HG03139 (cell line): ENCODE measurements at regions not wholly inside any gene's neighbourhood (a gene's known extent, or its start where the extent isn't known, plus 50 kb on each side); places are given as distances from the start of the nearest gene placed in this dataset.

Experiments
- ATAC-seq: cut with Tn5 transposase; IDR thresholded peaks from one replicate; pipeline ENCODE4 v1.9.1; 2021; ENCODE audit not compliant: unreplicated experiment

DNA sequence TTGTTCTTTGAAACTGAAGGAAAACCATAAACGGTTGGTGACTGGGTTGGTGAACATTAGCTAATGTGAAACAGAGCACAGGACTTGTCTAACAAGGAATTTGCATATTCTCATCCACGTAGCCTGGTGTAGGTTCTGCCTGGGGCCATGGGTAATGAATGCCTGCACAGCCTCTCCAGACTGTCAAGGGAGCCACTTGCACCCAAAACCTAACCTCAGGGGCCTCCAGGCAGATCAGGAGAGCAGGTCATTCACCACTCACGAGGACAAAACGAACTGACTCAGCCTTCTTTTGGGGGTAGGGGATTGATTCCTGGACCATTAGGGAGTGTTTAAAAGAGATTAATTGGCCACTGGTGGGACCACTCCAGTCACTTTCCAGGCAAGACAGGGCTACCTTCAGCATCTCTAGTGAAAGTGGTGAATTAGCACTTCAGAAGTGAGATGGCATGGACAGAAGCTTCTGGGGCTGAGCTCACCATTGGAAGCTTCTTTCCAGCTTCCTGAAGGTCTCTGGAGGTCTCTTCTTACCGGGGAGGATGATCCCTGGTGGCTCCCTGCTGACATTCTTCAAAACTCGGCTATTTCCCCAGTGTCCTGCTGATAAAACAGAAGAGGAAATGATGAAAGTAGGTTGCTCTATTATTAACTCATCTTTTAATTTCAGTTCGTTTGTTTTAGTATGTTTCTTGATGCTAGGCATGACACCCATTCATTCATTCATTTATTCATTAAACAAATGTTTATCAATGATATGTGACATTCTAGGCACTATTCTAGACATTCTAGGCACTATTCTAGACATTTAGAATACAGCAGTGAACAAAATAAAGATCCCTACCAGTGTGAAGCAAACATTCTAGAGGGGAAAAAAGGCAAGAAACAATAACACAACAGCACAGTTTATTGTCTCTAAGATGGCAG lies 104.5 kb upstream of the LNX1 start:
- ATAC-seq = peak; percentile 80

GRCh38 chr4:53694666-53695065 lies 103.4 kb upstream of the LNX1 start:
- no peak for ATAC-seq

GRCh38 chr4:53693909-53694308 lies 102.6 kb upstream of the LNX1 start:
- ATAC-seq = no peak

DNA sequence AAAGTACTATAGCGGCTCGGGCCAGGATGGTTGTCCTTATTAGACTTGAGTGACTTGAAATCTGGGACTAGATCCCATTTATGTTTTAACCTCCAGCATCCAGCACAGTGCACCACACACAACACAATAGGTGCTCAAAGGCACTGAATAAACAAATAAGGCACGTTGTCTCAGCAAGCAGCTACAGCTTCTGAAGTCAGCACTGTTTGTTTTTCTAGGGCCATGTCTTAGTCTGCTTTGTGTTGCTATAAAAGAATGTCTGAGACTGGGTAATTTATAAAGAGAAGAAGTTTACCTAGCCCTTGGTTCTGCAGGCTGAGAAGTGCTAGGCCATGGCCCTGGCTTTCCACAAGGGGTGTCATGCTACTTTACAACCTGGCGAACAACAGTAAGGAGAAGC lies 102.1 kb upstream of the LNX1 start:
- ATAC-seq = no peak

GRCh38 chr4:53688186-53688790 lies 97.0 kb upstream of the LNX1 start:
- ATAC-seq = peak; percentile 80

GRCh38 chr4:53686521-53686920 lies 95.2 kb upstream of the LNX1 start:
- ATAC-seq = no peak

DNA sequence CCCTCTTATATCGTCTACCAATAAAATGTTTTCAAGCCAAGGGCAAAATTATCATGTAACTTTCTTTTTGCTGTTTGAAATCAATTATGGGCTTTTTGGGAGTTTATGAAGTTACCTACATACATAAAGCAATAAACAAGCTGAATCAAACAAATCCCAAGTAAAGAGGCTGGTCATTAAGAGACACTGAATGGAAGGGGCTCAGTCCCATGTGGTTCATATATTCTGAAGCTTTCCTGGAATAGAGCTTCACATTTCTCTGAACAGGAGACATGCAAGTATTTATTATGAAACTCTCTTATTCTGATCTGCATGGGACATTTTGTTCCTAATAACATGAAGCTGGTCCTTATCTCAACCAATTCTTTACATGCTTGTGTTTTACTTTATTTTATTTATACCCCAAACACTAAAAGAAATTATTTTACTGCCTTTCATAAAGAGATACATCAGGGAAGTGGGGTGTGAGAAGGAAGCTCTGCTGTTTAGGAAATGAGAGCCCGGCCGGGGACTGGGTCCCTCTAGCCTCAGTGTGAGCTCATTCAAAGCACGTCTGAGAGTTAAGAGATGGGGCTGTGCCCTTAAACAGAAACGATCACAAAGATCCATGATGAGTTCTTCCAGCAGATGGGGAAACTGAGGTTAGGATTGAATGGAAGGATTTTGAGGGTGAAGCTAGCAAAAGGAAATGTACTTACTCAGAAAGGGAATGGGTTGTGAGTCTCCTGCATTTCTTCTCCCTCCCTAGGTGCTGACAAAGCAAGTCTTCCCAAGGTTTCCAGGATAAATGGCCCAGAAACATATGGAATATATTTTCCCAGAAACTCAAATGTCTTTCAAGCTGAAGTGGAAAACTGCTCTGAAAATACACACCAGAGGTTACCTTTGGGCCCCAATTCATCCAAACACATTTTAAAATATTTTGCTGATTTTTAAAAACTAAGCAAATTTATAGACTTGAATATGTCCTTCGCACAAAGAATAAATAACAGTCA lies 93.1 kb upstream of the LNX1 start:
- no peak for ATAC-seq

DNA sequence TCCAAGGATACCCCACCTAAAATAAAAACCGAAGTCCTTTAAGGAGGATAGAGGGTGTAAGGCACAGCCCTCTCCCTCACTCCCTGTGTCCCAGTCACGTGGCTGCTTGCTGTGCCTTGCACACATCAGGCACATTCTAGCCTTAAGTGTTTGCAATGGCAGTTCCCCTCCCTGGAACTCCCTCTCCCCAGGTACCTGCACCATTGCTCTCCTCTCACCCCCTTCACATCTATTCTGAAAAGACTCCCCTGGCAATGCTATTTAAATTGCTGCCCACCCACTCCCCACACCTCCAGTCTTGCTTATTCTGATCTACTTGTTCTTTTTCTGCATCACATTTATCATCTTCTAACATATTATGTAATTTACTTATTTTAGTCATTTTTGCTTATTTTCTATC lies 91.6 kb upstream of the LNX1 start:
- ATAC-seq = no peak

- no peak for ATAC-seq
Measured at GRCh38 chr4:53682196-53682595, 90.9 kb upstream of the LNX1 start.

DNA sequence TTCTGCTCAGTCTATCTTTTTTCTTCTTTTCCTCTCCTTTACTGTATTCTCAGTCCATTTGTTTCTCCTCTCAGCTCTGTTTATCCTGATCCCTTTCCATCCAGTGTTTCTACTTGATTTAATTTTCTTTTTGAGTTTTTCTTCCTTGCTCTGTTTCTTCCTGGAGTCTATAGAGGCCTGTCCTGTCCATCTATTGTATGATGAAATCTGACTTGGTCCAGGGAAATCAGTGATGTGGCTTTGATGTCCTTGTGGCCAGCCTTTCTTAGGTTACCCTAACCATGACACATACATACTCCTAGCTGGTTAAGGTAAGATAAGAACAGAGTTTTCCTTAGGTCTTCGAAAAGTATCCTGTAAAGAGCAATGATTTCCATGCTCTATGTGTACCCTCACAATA lies 89.3 kb upstream of the LNX1 start:
- no peak for ATAC-seq

GRCh38 chr4:53680168-53680567 lies 88.9 kb upstream of the LNX1 start:
- no peak for ATAC-seq

GRCh38 chr4:53676402-53676871 lies 85.2 kb upstream of the LNX1 start:
- no peak for ATAC-seq

- ATAC-seq = no peak
Measured at GRCh38 chr4:53674903-53675302, 83.6 kb upstream of the LNX1 start.

DNA sequence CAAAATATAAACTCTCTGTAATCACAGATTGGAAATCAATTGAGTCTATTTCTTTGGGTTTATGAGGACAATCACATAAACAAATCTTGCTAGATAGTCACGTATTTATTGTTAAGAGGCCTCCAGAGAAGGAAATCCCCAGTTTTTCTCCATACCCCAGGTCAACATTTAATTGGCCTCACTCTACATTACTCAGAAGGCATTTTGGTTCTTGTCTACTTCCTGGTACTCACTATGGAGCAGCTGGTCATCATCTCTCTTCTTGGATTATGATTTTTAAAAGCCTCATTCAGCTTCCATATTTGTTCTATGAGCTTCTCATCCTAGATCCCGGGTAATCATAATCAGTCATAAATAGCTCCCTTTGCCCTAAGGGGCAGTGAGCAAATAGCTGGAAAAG lies 81.6 kb upstream of the LNX1 start:
- ATAC-seq = no peak

DNA sequence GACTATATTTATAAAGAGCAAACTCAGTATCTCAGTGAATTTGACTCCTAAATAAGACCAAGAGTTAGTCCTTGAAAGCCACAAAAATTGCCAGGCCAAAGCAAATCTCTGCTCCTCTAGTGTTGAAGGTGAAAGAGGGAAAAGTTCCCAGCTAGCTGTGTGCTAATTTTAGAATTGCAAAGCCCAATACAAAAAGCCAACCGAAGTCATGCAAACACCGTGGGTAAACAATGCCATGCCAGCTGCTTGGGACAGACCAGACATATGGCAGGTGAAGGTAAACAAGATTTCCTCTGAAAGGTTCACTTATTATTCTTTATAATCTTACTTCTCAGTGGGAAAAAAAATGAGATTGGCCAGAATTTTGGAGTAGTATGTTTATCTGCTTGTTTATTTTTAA lies 80.5 kb upstream of the LNX1 start:
- no peak for ATAC-seq

DNA sequence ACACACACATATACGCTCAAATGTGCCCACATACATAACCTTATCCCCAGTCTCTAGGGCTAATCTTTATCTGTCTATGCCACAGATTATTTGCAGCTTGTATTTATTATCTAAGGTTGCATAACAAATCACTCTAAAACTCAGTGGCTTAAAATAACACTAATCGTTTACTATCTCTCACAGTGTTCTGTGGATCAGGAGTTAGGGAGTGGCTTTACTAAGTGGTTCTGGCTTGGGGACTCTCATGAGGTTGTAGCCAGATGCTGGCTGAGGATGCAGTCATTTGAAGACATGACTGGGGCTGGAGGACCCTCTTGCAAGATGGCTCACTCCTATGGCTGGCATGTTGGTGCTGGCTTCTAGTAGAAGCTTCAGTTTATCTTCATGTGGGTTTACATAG lies 68.5 kb upstream of the LNX1 start:
- no peak for ATAC-seq

GRCh38 chr4:53659112-53659511 lies 67.8 kb upstream of the LNX1 start:
- no peak for ATAC-seq

DNA sequence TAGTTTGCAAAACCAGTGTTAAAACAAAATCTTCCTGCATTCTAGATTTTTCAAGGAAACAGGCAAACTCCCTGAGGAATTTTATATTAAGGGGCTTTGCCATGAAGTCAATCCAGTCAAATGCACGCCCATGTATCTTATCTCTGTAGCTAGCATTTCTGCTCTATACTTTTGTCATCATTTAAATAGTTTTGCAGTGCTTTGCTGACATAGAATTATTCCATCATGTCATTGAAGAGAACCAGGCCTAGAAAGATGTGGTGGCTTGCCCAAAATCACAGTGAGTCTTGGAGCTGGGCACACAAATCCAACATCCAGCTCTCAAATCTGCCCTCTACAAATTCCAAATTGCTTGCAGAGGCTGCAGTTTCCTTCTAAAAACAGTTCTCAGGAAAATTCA lies 66.7 kb upstream of the LNX1 start:
- ATAC-seq = no peak

DNA sequence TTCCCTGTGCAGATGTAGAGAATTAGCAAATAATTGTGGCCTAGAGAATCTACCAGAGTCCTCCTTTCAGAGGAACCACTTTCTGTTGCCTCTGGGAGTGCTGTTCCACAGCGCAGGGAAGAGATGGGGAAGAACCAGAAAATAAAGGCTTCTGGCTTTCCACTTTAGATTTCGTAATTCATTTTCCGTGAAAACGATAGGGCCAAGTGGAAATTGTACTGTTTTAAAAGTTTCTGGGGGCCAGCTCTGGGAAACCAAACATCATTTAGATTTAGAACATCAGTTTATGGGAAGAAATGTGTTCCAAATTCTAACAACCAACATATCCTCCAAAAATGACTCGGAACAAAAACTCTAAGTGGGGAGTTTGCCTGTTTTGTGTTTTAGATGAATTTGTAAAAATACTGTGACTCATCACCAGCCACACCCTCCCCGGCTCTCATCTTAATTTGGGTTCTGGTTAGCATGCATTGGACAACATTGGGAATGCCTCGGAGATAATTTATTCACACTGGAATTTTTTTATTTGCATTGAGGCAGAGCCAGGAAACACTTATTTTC lies 65.2 kb upstream of the LNX1 start:
- no peak for ATAC-seq

GRCh38 chr4:53654300-53654758 lies 63.0 kb upstream of the LNX1 start:
- no peak for ATAC-seq
